A549 (cell line): ENCODE measurements at regions not wholly inside any gene's neighbourhood (a gene's known extent, or its start where the extent isn't known, plus 50 kb on each side); places are given as distances from the start of the nearest gene placed in this dataset.

Experiments
- ATAC-seq, 2 experiments: fragments of 200-7000 bp in 1 of 2; fragments of >200 bp in 1 of 2; cut with Nextera tagmentation in 1 of 2; cut with Tn5 transposase in 1 of 2; 3 replicates each; pipeline versions ENCODE4 v1.8.0 to v1.9.1; 2018 to 2020; ENCODE audit warnings: mild to moderate bottlenecking in 1 of 2, moderate library complexity in 1 of 2
- CTCF ChIA-PET: fragments of 300-600 bp; sonication (Branson Sonifier 250); formaldehyde crosslinking; extraction: SDS; loops from one replicate; lab custom pipeline; 2021; ENCODE audit warnings: antibody characterized with exemption, inconsistent platforms; lab: Yijun Ruan, JAX
- POLR2A ChIA-PET: fragments of 350-600 bp; formaldehyde crosslinking; extraction: SDS; loops from one replicate; lab custom pipeline; 2021; ENCODE audit warnings: antibody characterized with exemption, inconsistent platforms; lab: Yijun Ruan, JAX
- DNase-seq, 2 experiments: peaks; one replicate each; pipeline versions ENCODE4 v3.0.0 to v3.0.0-alpha.2; 2011 to 2016; ENCODE audit warnings: low read depth in 1 of 2, low spot score in 1 of 2
- FAIRE-seq: peaks from 2 replicates; lab custom pipeline; 2011; peaks lifted over from hg19 to GRCh38; lab: Jason Lieb, UNC
- H3K27ac ChIP-seq, 2 experiments: fragments of >200 bp; sonication (Bioruptor Twin); formaldehyde crosslinking; 3 replicates each; pipeline ENCODE4 v1.5.1; 2016 to 2017
- H3K4me1 ChIP-seq: fragments of >200 bp; sonication (Bioruptor Twin); formaldehyde crosslinking; 3 replicates; pipeline ENCODE4 v1.6.1; 2016
- H3K4me2 ChIP-seq: fragments of >200 bp; sonication (Bioruptor Twin); formaldehyde crosslinking; 3 replicates; pipeline ENCODE4 v1.6.1; 2016
- H3K4me3 ChIP-seq: fragments of >200 bp; sonication (Bioruptor Twin); formaldehyde crosslinking; 3 replicates; pipeline ENCODE4 v1.5.1; 2016
- H3K9me3 ChIP-seq: fragments of >200 bp; sonication (Bioruptor Twin); formaldehyde crosslinking; 3 replicates; pipeline ENCODE4 v1.6.1; 2016
- CBX2 ChIP-seq: fragments of 200-600 bp; sonication (generic); IDR thresholded peaks from 2 replicates; pipeline ENCODE4 v1.6.1; 2016; ENCODE audit warnings: low read depth, mild to moderate bottlenecking, borderline replicate concordance
- CBX8 ChIP-seq: fragments of 200-600 bp; sonication (generic); IDR thresholded peaks from 2 replicates; pipeline ENCODE4 v1.6.1; 2016
- CHD2 ChIP-seq: fragments of 150-350 bp; IDR thresholded peaks from 2 replicates; pipeline ENCODE4 v1.6.1; 2014; ENCODE audit warnings: low read length; ENCODE audit not compliant: partially characterized antibody
- CTCF ChIP-seq: fragments of >200 bp; sonication (Bioruptor Twin); formaldehyde crosslinking; IDR thresholded peaks from 3 replicates; pipeline ENCODE4 v1.5.1; 2016
- E2F6 ChIP-seq: IDR thresholded peaks from 2 replicates; pipeline ENCODE4 v1.6.1; 2012; ENCODE audit warnings: low read depth, borderline replicate concordance
- EHF ChIP-seq: fragments of 250-450 bp; sonication (Bioruptor Pico); IDR thresholded peaks from 2 replicates; pipeline ENCODE4 v1.5.0; 2020; ENCODE audit warnings: mild to moderate bottlenecking
- EP300 ChIP-seq, 2 experiments: fragments of >200 bp; sonication (Bioruptor Twin); formaldehyde crosslinking; IDR thresholded peaks; 2 replicates in 1 of 2; 3 replicates in 1 of 2; pipeline ENCODE4 v1.6.1; 2016 to 2017
- ESRRA ChIP-seq: fragments of 150-350 bp; IDR thresholded peaks from 2 replicates; pipeline ENCODE4 v1.6.1; 2014; ENCODE audit warnings: mild to moderate bottlenecking, low read length, borderline replicate concordance
- FOSB ChIP-seq: fragments of 250-450 bp; sonication (Bioruptor Pico); IDR thresholded peaks from 2 replicates; pipeline ENCODE4 v1.5.0; 2020; ENCODE audit warnings: mild to moderate bottlenecking, moderate library complexity
- FOXS1 ChIP-seq: fragments of 250-450 bp; sonication (Bioruptor Pico); IDR thresholded peaks from 2 replicates; pipeline ENCODE4 v1.5.0; 2020; ENCODE audit warnings: mild to moderate bottlenecking, moderate library complexity
- GATA3 ChIP-seq: IDR thresholded peaks from 2 replicates; pipeline ENCODE4 v1.6.1; 2012; ENCODE audit warnings: borderline replicate concordance
- HDAC2 ChIP-seq: fragments of 200-600 bp; sonication (generic); IDR thresholded peaks from 2 replicates; pipeline ENCODE4 v1.6.1; 2016
- HEYL ChIP-seq: fragments of 250-450 bp; sonication (Bioruptor Pico); IDR thresholded peaks from 2 replicates; pipeline ENCODE4 v1.8.0; 2021; ENCODE audit warnings: mild to moderate bottlenecking, moderate library complexity
- JUNB ChIP-seq: fragments of >200 bp; sonication (Bioruptor Twin); formaldehyde crosslinking; IDR thresholded peaks from 2 replicates; pipeline ENCODE4 v1.6.1; 2016
- KDM1A ChIP-seq: fragments of 200-600 bp; sonication (generic); IDR thresholded peaks from 2 replicates; pipeline ENCODE4 v1.6.1; 2016; ENCODE audit warnings: low read depth, mild to moderate bottlenecking
- KDM5A ChIP-seq: fragments of 200-600 bp; sonication (generic); IDR thresholded peaks from 2 replicates; pipeline ENCODE4 v1.6.1; 2016; ENCODE audit warnings: antibody characterized with exemption, mild to moderate bottlenecking
- MAX ChIP-seq: IDR thresholded peaks from 2 replicates; pipeline ENCODE4 v1.6.1; 2012
- MAZ ChIP-seq: fragments of 150-350 bp; IDR thresholded peaks from 2 replicates; pipeline ENCODE4 v1.6.1; 2014; ENCODE audit warnings: antibody characterized with exemption, low read depth, low read length, borderline replicate concordance
- NFE2L2 ChIP-seq: fragments of 150-350 bp; conservative IDR thresholded peaks from 2 replicates; pipeline ENCODE4 v1.6.1; 2014; ENCODE audit warnings: low read length
- NPAS2 ChIP-seq: fragments of 250-450 bp; sonication (Bioruptor Pico); IDR thresholded peaks from 2 replicates; pipeline ENCODE4 v1.8.0; 2022; ENCODE audit warnings: mild to moderate bottlenecking, moderate library complexity, borderline replicate concordance
- NR3C1 ChIP-seq: fragments of >200 bp; sonication (Bioruptor Twin); formaldehyde crosslinking; IDR thresholded peaks from 3 replicates; pipeline ENCODE4 v1.6.1; 2017
- POLR2A ChIP-seq: IDR thresholded peaks from 2 replicates; pipeline ENCODE4 v1.6.1; 2012; ENCODE audit warnings: mild to moderate bottlenecking, low read length
- RCOR1 ChIP-seq: fragments of 150-350 bp; IDR thresholded peaks from 2 replicates; pipeline ENCODE4 v1.6.1; 2014; ENCODE audit warnings: antibody characterized with exemption, low read length, low read depth
- TFCP2L1 ChIP-seq: fragments of 250-450 bp; sonication (Bioruptor Pico); IDR thresholded peaks from 2 replicates; pipeline ENCODE4 v1.5.0; 2021; ENCODE audit warnings: mild to moderate bottlenecking
- TP53 ChIP-seq: fragments of 250-450 bp; sonication (Bioruptor Pico); IDR thresholded peaks from 2 replicates; pipeline ENCODE4 v1.5.0; 2021; ENCODE audit warnings: mild to moderate bottlenecking, moderate library complexity
- ZFP36 ChIP-seq: fragments of 450-650 bp; IDR thresholded peaks from 2 replicates; pipeline ENCODE4 v1.6.1; 2014; ENCODE audit warnings: borderline replicate concordance; ENCODE audit not compliant: partially characterized antibody
- ZNF302 ChIP-seq: fragments of 250-450 bp; sonication (Bioruptor Pico); IDR thresholded peaks from 2 replicates; pipeline ENCODE4 v1.9.0; 2021; ENCODE audit warnings: inconsistent platforms, mild to moderate bottlenecking, moderate library complexity
- ZSCAN20 ChIP-seq: fragments of 250-450 bp; sonication (Bioruptor Pico); IDR thresholded peaks from 2 replicates; pipeline ENCODE4 v1.8.0; 2022; ENCODE audit warnings: mild to moderate bottlenecking, moderate library complexity
- WGBS: methylation state at CpG from one replicate; pipeline ENCODE4 v1.1.6; 2017; ENCODE audit errors: missing lambda C conversion rate; 5-methylcytosine and 5-hydroxymethylcytosine counted together
- TF ChIP-seq, protein P1 (sequence below): fragments of >200 bp; sonication (Bioruptor Twin); formaldehyde crosslinking; IDR thresholded peaks from 2 replicates; pipeline ENCODE4 v1.6.1; 2016
- TF ChIP-seq, protein P2 (sequence below): fragments of 450-650 bp; IDR thresholded peaks from 2 replicates; pipeline ENCODE4 v1.6.1; 2014; ENCODE audit warnings: antibody characterized with exemption

GRCh38 chr18:41199212-41199611, 755.8 kb upstream of the PIK3C3 start:
- no peaks in the 10 kb centered on the region for H3K4me1 ChIP-seq
- TF ChIP-seq FOXS1 (no peak), CBX2 (no peak), GATA3 (no peak), ESRRA (no peak), ZFP36 (no peak), KDM1A (no peak)
- TF ChIP-seq, protein P1, sequence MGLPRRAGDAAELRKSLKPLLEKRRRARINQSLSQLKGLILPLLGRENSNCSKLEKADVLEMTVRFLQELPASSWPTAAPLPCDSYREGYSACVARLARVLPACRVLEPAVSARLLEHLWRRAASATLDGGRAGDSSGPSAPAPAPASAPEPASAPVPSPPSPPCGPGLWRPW = no peak
- H3K9me3 ChIP-seq = no peaks in the 10 kb centered on the region
- no peak for FAIRE-seq
- ChIA-PET POLR2A (no interaction called here), CTCF (no interaction called here)
- H3K4me2 ChIP-seq = no peak overlapping the region
- H3K27ac ChIP-seq = no peak overlapping the region
- ATAC-seq = no peak
- H3K4me3 ChIP-seq = no peak overlapping the region
- DNase-seq = no peak

GRCh38 chr18:41197967-41198366, 757.1 kb upstream of the PIK3C3 start:
- FAIRE-seq (no peak), DNase-seq (no peak), ATAC-seq (no peak)
- H3K9me3 ChIP-seq = no peaks in the 10 kb centered on the region
- H3K4me3 ChIP-seq = no peak overlapping the region
- TF ChIP-seq EHF (no peak), POLR2A (no peak), RCOR1 (no peak), ZNF302 (CRISPR knock-in tag) (no peak), CBX8 (no peak), MAZ (no peak), JUNB (no peak), NR3C1 (no peak)
- POLR2A ChIA-PET = no interaction called here
- no peak overlapping the region for H3K27ac ChIP-seq
- CTCF ChIA-PET = no interaction called here
- no peak overlapping the region for H3K4me2 ChIP-seq
- no peaks in the 10 kb centered on the region for H3K4me1 ChIP-seq
- 3% methylated on average over 2 of the region's 2 CpGs for WGBS

DNA sequence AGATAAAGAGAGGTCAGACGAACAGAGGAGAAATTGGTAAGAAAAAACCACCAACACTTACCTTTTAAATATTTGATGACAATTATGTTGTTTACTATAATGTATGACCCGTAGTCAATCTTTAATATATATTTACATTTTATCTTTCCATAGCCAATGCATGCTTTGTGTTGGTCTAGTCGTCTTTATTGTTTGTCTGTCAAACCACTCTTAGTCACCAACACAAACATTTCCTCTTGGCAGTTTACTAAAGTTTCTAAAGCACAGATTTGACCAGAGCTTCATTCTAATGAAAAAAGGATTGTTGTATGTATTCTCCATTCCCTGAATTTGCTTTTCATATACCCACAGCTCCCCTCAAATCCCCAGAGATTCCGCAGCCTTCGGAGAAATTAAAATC, 784.7 kb upstream of the PIK3C3 start:
- 19% methylated on average over 5 of the region's 5 CpGs for WGBS
- TF ChIP-seq, protein P1 = no peak
- no peak for TF ChIP-seq E2F6
- TF ChIP-seq TP53 (CRISPR knock-in tag) = no peak
- TF ChIP-seq ESRRA = no peak
- no peak for TF ChIP-seq CTCF
- TF ChIP-seq KDM1A = no peak
- no peak for TF ChIP-seq TFCP2L1 (CRISPR knock-in tag)
- TF ChIP-seq MAX = no peak
- no peak for TF ChIP-seq CHD2
- no peak for TF ChIP-seq EP300 (IDR thresholded peaks at IDR 0.05)
- no peak for TF ChIP-seq FOSB (CRISPR knock-in tag)
- no peak for TF ChIP-seq ZSCAN20 (CRISPR knock-in tag)
- TF ChIP-seq, protein P2, sequence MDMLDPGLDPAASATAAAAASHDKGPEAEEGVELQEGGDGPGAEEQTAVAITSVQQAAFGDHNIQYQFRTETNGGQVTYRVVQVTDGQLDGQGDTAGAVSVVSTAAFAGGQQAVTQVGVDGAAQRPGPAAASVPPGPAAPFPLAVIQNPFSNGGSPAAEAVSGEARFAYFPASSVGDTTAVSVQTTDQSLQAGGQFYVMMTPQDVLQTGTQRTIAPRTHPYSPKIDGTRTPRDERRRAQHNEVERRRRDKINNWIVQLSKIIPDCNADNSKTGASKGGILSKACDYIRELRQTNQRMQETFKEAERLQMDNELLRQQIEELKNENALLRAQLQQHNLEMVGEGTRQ = no peak
- no peak for TF ChIP-seq KDM5A
- TF ChIP-seq HEYL (CRISPR knock-in tag) = no peak
- TF ChIP-seq NPAS2 (CRISPR knock-in tag) = no peak
- no peak for TF ChIP-seq JUNB
- no peak for TF ChIP-seq CBX8
- TF ChIP-seq HDAC2 = no peak
- no peak for TF ChIP-seq NFE2L2
- DNase-seq = no peak
- Histone ChIP-seq H3K27ac (no peak overlapping the region), H3K4me1 (no peaks in the 10 kb centered on the region), H3K4me3 (no peak overlapping the region), H3K4me2 (no peak overlapping the region), H3K9me3 (no peaks in the 10 kb centered on the region)
- POLR2A ChIA-PET = no interaction called here
- CTCF ChIA-PET = no interaction called here
- no peak for FAIRE-seq
- no peak for ATAC-seq
